ENCODE measurements at regions not wholly inside any gene's neighbourhood (a gene's known extent, or its start where the extent isn't known, plus 50 kb on each side); places are given as distances from the start of the nearest gene placed in this dataset.

DNA sequence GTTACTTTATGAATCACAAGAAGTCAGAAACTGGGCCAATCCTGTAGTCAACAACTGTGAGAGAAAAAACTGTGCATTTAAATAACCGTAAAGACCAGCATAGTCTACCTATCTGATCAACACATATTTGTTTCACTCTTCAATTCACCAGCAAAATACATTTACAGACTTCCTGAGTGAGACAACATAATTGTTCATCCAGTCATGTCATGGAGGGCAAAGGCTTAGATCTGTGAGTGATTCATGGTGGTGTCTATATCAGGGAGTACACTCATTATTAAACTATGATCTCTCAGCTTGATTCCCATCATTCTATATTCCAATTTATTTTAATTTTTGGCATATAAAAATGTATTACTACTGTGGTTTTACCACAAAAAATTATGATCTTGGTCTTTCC lies 694.6 kb downstream of the DNAH5 start:
- Histone ChIP-seq H4K5ac (ENCODE audit: insufficient read length, low read depth, low read length) (no peak overlapping the region), H3K27me3 (ENCODE audit: insufficient read depth, low read length) (no peaks in the 10 kb centered on the region), H2BK5ac (ENCODE audit: insufficient read length, low read length) (no peak overlapping the region), H3K4ac (ENCODE audit: low read depth, low read length) (no peak overlapping the region), H4K8ac (replicated peaks; ENCODE audit: insufficient read length, low read depth, low read length) (no peak overlapping the region), H3K4me1 (ENCODE audit: insufficient read depth, low read length) (peaks cover 3% of the 10 kb centered on the region; the same call in 1 of the 2 replicates), H4K20me1 (ENCODE audit: control insufficient read depth, insufficient read depth, insufficient read length) (no peaks in the 10 kb centered on the region), H3K23ac (ENCODE audit: insufficient read length, low read depth, low read length) (no peak overlapping the region), H2BK20ac (ENCODE audit: low read depth, low read length, poor library complexity, severe bottlenecking) (no peak overlapping the region), H3T11ph (ENCODE audit: low read length) (no peak overlapping the region), H3K56ac (ENCODE audit: insufficient read length, low read depth, low read length) (no peak overlapping the region), H3K9ac (ENCODE audit: extremely low read depth, insufficient read length, low read length) (no peak overlapping the region), H3K9me3 (ENCODE audit: control insufficient read depth, low read depth, low read length) (no peaks in the 10 kb centered on the region), H4K91ac (ENCODE audit: insufficient read length, low read depth, low read length) (no peak overlapping the region), H3K4me2 (ENCODE audit: insufficient read depth, insufficient read length, low read length) (no peak overlapping the region), H3K23me2 (ENCODE audit: insufficient read length, low read depth, low read length, poor library complexity, severe bottlenecking) (no peaks in the 10 kb centered on the region), H2AFZ (ENCODE audit: low read length) (no peak overlapping the region), H3K79me1 (ENCODE audit: insufficient read depth, low read depth, low read length, poor library complexity, severe bottlenecking) (no peaks in the 10 kb centered on the region), H3K79me2 (ENCODE audit: insufficient read depth, low read length) (no peaks in the 10 kb centered on the region), H2AK5ac (ENCODE audit: insufficient read length, low read length) (no peak overlapping the region), H2BK12ac (ENCODE audit: insufficient read length, low read depth, low read length) (no peak overlapping the region), H3K14ac (ENCODE audit: insufficient read depth, low read length) (no peak overlapping the region), H3K18ac (ENCODE audit: insufficient read length, low read depth, low read length) (no peak overlapping the region), H3K27ac (ENCODE audit: insufficient read length, low read depth, low read length) (no peak overlapping the region), H2BK15ac (ENCODE audit: low read depth, low read length) (no peak overlapping the region), H2BK120ac (ENCODE audit: low read depth, low read length, poor library complexity, severe bottlenecking) (no peak overlapping the region)
- peaks cover 3 to 6% of the 10 kb centered on the region in 2 experiments; a peak in 2 of 5 replicates for H3K9me3 Mint-ChIP-seq
- no CpG with 5 or more reads among the region's 1 CpG for WGBS (ENCODE audit: extremely low coverage, insufficient read length, low lambda C conversion rate)
- H3K27ac Mint-ChIP-seq: no peak overlapping the region
- H3K36me3 Mint-ChIP-seq (ENCODE audit: insufficient read depth in 1 of 3, low read depth in 3 of 3): peaks cover 0 to 7% (median 0%) of the 10 kb centered on the region in 3 experiments; a peak in 4 of 7 replicates
- DNase-seq: no peak
- H3K4me3 Mint-ChIP-seq: no peak overlapping the region
- H3K4me1 Mint-ChIP-seq: peaks cover 19 to 27% of the 10 kb centered on the region in 2 experiments
- TF ChIP-seq, protein P1, sequence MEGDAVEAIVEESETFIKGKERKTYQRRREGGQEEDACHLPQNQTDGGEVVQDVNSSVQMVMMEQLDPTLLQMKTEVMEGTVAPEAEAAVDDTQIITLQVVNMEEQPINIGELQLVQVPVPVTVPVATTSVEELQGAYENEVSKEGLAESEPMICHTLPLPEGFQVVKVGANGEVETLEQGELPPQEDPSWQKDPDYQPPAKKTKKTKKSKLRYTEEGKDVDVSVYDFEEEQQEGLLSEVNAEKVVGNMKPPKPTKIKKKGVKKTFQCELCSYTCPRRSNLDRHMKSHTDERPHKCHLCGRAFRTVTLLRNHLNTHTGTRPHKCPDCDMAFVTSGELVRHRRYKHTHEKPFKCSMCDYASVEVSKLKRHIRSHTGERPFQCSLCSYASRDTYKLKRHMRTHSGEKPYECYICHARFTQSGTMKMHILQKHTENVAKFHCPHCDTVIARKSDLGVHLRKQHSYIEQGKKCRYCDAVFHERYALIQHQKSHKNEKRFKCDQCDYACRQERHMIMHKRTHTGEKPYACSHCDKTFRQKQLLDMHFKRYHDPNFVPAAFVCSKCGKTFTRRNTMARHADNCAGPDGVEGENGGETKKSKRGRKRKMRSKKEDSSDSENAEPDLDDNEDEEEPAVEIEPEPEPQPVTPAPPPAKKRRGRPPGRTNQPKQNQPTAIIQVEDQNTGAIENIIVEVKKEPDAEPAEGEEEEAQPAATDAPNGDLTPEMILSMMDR (conservative IDR thresholded peaks at IDR 0.05): no peak
- H3K27me3 Mint-ChIP-seq (ENCODE audit: low read depth): no peaks in the 10 kb centered on the region
